Urinary bladder (tissue), 3 donors: ENCODE measurements at regions not wholly inside any gene's neighbourhood (a gene's known extent, or its start where the extent isn't known, plus 50 kb on each side); places are given as distances from the start of the nearest gene placed in this dataset.
"Not testable (repeated sequence)": the region's sequence is repeated elsewhere in the genome, so short reads cannot be mapped to it uniquely, and the experiment has no call there.

ENCODE experiments used
- DNase-seq: peaks from one replicate; pipeline ENCODE4 v3.0.0-alpha.2; 2015; ENCODE audit errors: extremely low spot score
- H3K27ac ChIP-seq: one replicate; pipeline ENCODE4 v1.5.1; 2013; ENCODE audit warnings: low read depth, mild to moderate bottlenecking, moderate library complexity
- H3K36me3 ChIP-seq: one replicate; pipeline ENCODE4 v1.6.1; 2013; ENCODE audit warnings: mild to moderate bottlenecking, moderate library complexity; ENCODE audit not compliant: insufficient read depth
- H3K4me1 ChIP-seq: one replicate; pipeline ENCODE4 v1.6.1; 2013; ENCODE audit warnings: mild to moderate bottlenecking, moderate library complexity; ENCODE audit not compliant: insufficient read depth
- H3K4me3 ChIP-seq: one replicate; pipeline ENCODE4 v1.5.1; 2013; ENCODE audit warnings: low read depth, low read length
- WGBS: extraction: QIAGEN DNeasy Blood & Tissue Kit; methylation state at CpG from one replicate; pipeline ENCODE4 v1.1.7; 2013; 5-methylcytosine and 5-hydroxymethylcytosine counted together
- donor health status: healthy with polysubstance abuse.
- donor health status: healthy.

- H3K4me1 ChIP-seq, H3K36me3 ChIP-seq, DNase-seq, H3K4me3 ChIP-seq, H3K27ac ChIP-seq: not testable (repeated sequence)
- 91% methylated on average over 19 of the region's 19 CpGs for WGBS
Measured at GRCh38 chr14:38634913-38635312, 379.0 kb upstream of the CLEC14A start.

DNA sequence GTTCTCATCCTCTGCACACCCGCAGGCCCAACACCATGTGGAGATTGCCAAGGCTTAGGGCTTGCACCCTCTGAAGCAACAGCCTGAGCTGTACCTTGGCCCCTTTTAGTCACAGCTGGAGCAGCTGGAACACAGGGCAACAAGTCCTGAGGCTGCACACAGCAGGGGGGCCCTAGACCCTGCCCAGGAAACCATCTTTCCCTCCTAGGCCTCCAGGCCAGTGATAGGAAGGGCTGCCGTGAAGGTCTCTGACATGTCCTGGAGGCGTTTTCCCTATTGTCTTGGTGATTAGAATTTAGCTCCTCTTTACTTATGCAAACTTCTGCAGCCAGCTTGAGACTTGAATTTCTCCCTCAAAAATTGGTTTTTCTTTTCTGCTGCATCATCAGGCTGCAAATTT is 373.5 kb upstream of the CLEC14A start:
- H3K27ac ChIP-seq = no peak overlapping the region
- 76% methylated on average over 3 of the region's 3 CpGs for WGBS
- H3K4me1 ChIP-seq = no peaks in the 10 kb centered on the region
- no peaks in the 10 kb centered on the region for H3K36me3 ChIP-seq
- H3K4me3 ChIP-seq = no peak overlapping the region
- DNase-seq = no peak

DNA sequence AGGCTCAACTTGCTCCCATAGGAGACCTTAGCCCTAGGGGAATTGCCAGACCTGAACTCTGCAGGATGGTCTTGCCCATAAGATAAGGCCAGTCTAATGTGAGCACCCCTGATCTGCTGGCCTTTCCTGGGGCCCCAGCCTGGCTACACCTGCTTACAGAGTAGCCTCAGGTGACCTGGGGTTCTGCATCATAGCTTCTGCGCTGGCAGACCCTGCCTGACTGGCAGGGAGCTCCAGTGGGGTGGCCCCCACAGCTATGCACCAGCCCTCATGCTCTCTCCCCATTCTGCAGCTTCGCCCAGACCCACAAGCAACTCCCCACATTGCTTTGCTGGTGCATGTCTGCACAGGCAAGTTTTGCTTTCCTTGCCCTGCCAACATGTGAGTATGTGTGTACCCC is 371.3 kb upstream of the CLEC14A start:
- H3K27ac ChIP-seq = no peak overlapping the region
- no peaks in the 10 kb centered on the region for H3K4me1 ChIP-seq
- no peak for DNase-seq
- 88% methylated on average over 2 of the region's 2 CpGs for WGBS
- H3K36me3 ChIP-seq = no peaks in the 10 kb centered on the region
- no peak overlapping the region for H3K4me3 ChIP-seq

DNA sequence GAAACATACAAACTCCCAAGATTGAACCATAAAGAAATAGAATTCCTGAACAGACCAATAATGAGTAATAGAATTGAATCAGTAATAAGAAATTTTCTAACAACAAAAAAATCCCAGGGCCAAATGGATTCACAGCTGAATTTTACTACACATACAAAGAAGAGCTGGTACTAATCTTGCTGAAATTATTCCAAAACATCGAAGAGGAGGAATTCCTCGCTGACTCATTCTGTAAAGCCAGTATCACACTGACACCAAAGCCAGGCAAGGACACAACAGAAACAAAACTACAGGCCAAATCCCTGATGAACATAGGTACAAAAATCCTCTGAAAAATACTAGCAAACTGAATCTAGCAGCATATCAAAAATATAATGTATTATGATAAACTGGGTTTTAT is 367.8 kb upstream of the CLEC14A start:
- DNase-seq = no peak
- WGBS = 78% methylated on average over 2 of the region's 2 CpGs
- no peak overlapping the region for H3K4me3 ChIP-seq
- H3K4me1 ChIP-seq = no peaks in the 10 kb centered on the region
- no peaks in the 10 kb centered on the region for H3K36me3 ChIP-seq
- H3K27ac ChIP-seq = no peak overlapping the region

- Histone ChIP-seq H3K4me1 (no peaks in the 10 kb centered on the region), H3K27ac (no peak overlapping the region), H3K36me3 (no peaks in the 10 kb centered on the region), H3K4me3 (no peak overlapping the region)
- WGBS = 93% methylated on average over 1 of the region's 1 CpG
- DNase-seq = no peak
Measured at GRCh38 chr14:38618514-38618913, 362.6 kb upstream of the CLEC14A start.

GRCh38 chr14:38616959-38617358 is 361.1 kb upstream of the CLEC14A start:
- Histone ChIP-seq H3K36me3 (no peaks in the 10 kb centered on the region), H3K27ac (no peak overlapping the region), H3K4me1 (no peaks in the 10 kb centered on the region), H3K4me3 (no peak overlapping the region)
- no peak for DNase-seq
- 64% methylated on average over 4 of the region's 4 CpGs for WGBS

GRCh38 chr14:38611928-38612327 is 356.0 kb upstream of the CLEC14A start:
- DNase-seq = no peak
- Histone ChIP-seq H3K4me1 (no peaks in the 10 kb centered on the region), H3K4me3 (no peak overlapping the region), H3K27ac (no peak overlapping the region), H3K36me3 (no peaks in the 10 kb centered on the region)
- WGBS = 77% methylated on average over 2 of the region's 2 CpGs

DNA sequence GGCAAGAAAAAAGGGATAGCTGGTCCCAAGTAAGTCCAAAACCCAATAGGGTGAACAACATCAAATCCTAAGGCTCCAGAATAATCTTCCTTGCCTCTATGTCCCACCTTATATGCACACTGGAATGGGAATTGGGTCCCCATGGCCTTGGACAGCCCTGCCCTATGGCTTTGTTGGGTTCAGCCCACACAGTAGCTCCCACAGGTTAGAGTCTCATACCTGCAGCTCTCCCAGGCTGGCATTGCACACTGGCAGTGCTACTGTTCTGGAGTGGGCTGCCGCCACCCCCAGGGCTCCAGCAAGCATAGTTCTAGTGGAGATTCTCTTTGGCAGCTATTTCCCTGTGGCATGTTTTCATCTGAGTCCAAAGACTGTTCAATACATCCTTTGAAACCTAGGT is 352.4 kb upstream of the CLEC14A start:
- H3K4me1 ChIP-seq = no peaks in the 10 kb centered on the region
- H3K36me3 ChIP-seq = no peaks in the 10 kb centered on the region
- WGBS = 91% methylated on average over 1 of the region's 1 CpG
- H3K27ac ChIP-seq = no peak overlapping the region
- H3K4me3 ChIP-seq = no peak overlapping the region
- no peak for DNase-seq

- DNase-seq = no peak
- WGBS = 82% methylated on average over 3 of the region's 3 CpGs
- H3K4me1 ChIP-seq = no peaks in the 10 kb centered on the region
Measured at GRCh38 chr14:38605193-38606114, 349.6 kb upstream of the CLEC14A start.

GRCh38 chr14:38600572-38600971 is 344.7 kb upstream of the CLEC14A start:
- 67% methylated on average over 2 of the region's 2 CpGs for WGBS
- not testable (repeated sequence) for H3K4me3 ChIP-seq, H3K36me3 ChIP-seq, H3K27ac ChIP-seq, DNase-seq, H3K4me1 ChIP-seq

More at GRCh38 chr14:38605193-38606114, 349.6 kb upstream of the CLEC14A start:
- Histone ChIP-seq H3K4me3 (no peak overlapping the region), H3K36me3 (no peaks in the 10 kb centered on the region), H3K27ac (no peak overlapping the region)

- no peak overlapping the region for H3K4me3 ChIP-seq
- no peaks in the 10 kb centered on the region for H3K4me1 ChIP-seq
- H3K27ac ChIP-seq = no peak overlapping the region
- no peaks in the 10 kb centered on the region for H3K36me3 ChIP-seq
- WGBS = 61% methylated on average over 4 of the region's 4 CpGs
- DNase-seq = no peak
Measured at GRCh38 chr14:38593476-38593875, 337.6 kb upstream of the CLEC14A start.

- H3K4me1 ChIP-seq = no peaks in the 10 kb centered on the region
- no peak overlapping the region for H3K4me3 ChIP-seq
- WGBS = 82% methylated on average over 8 of the region's 8 CpGs
- no peak overlapping the region for H3K27ac ChIP-seq
- H3K36me3 ChIP-seq = no peaks in the 10 kb centered on the region
- no peak for DNase-seq
Measured at GRCh38 chr14:38592764-38593442, 337.0 kb upstream of the CLEC14A start.

- H3K36me3 ChIP-seq = no peaks in the 10 kb centered on the region
- WGBS = 68% methylated on average over 3 of the region's 3 CpGs
- H3K4me3 ChIP-seq = no peak overlapping the region
- no peak overlapping the region for H3K27ac ChIP-seq
- H3K4me1 ChIP-seq = no peaks in the 10 kb centered on the region
- no peak for DNase-seq
Measured at GRCh38 chr14:38589747-38590350, 334.0 kb upstream of the CLEC14A start.

- 40% methylated on average over 1 of the region's 1 CpG for WGBS
- Histone ChIP-seq H3K4me3 (no peak overlapping the region), H3K27ac (no peak overlapping the region), H3K4me1 (no peaks in the 10 kb centered on the region), H3K36me3 (no peaks in the 10 kb centered on the region)
- no peak for DNase-seq
Measured at GRCh38 chr14:38583471-38583870, 327.6 kb upstream of the CLEC14A start.
